ENCODE measurements at regions not wholly inside any gene's neighbourhood (a gene's known extent, or its start where the extent isn't known, plus 50 kb on each side); places are given as distances from the start of the nearest gene placed in this dataset.

- TF ChIP-seq REST (IDR thresholded peaks at IDR 0.05; ENCODE audit: insufficient read depth in 1 of 2, low read depth in 2 of 2, low read length in 2 of 2) (no peak), POLR2AphosphoS5 (IDR thresholded peaks at IDR 0.05; ENCODE audit: low read depth, low read length) (no peak), SIN3A (IDR thresholded peaks at IDR 0.05; ENCODE audit: borderline replicate concordance, insufficient read depth, low read length) (no peak), TAF1 (IDR thresholded peaks at IDR 0.05; ENCODE audit: borderline replicate concordance, insufficient read depth, low read length) (no peak), FOXP2 (optimal IDR thresholded peaks at IDR 0.05; ENCODE audit: borderline replicate concordance, extremely low read depth, extremely low read length, insufficient read depth) (no peak)
Observed at GRCh38 chr3:76888856-76889255, 151.0 kb upstream of the ROBO2 start.

- TF ChIP-seq TAF1 (IDR thresholded peaks at IDR 0.05; ENCODE audit: borderline replicate concordance, insufficient read depth, low read length) (no peak), SIN3A (IDR thresholded peaks at IDR 0.05; ENCODE audit: borderline replicate concordance, insufficient read depth, low read length) (no peak), REST (IDR thresholded peaks at IDR 0.05; ENCODE audit: insufficient read depth in 1 of 2, low read depth in 2 of 2, low read length in 2 of 2) (no peak), POLR2AphosphoS5 (IDR thresholded peaks at IDR 0.05; ENCODE audit: low read depth, low read length) (no peak), FOXP2 (optimal IDR thresholded peaks at IDR 0.05; ENCODE audit: borderline replicate concordance, extremely low read depth, extremely low read length, insufficient read depth) (no peak)
Observed at GRCh38 chr3:76889911-76890310, 150.0 kb upstream of the ROBO2 start.

GRCh38 chr3:76897076-76897475, 142.8 kb upstream of the ROBO2 start:
- TF ChIP-seq POLR2AphosphoS5 (IDR thresholded peaks at IDR 0.05; ENCODE audit: low read depth, low read length), result no peak

- TF ChIP-seq REST (IDR thresholded peaks at IDR 0.05; ENCODE audit: insufficient read depth in 1 of 2, low read depth in 2 of 2, low read length in 2 of 2), result no peak
Observed at GRCh38 chr3:76900596-76900995, 139.3 kb upstream of the ROBO2 start.

- no peak for TF ChIP-seq FOXP2 (optimal IDR thresholded peaks at IDR 0.05; ENCODE audit: borderline replicate concordance, extremely low read depth, extremely low read length, insufficient read depth)
- TF ChIP-seq SIN3A (IDR thresholded peaks at IDR 0.05; ENCODE audit: borderline replicate concordance, insufficient read depth, low read length), result no peak
- no peak for TF ChIP-seq POLR2AphosphoS5 (IDR thresholded peaks at IDR 0.05; ENCODE audit: low read depth, low read length)
- TF ChIP-seq REST (IDR thresholded peaks at IDR 0.05; ENCODE audit: insufficient read depth in 1 of 2, low read depth in 2 of 2, low read length in 2 of 2), result no peak
- TF ChIP-seq TAF1 (IDR thresholded peaks at IDR 0.05; ENCODE audit: borderline replicate concordance, insufficient read depth, low read length), result no peak
Observed at GRCh38 chr3:76908156-76908555, 131.7 kb upstream of the ROBO2 start.
